Mesenchymal stem cell (in vitro differentiated cells and primary cell): ENCODE measurements at regions not wholly inside any gene's neighbourhood (a gene's known extent, or its start where the extent isn't known, plus 50 kb on each side); places are given as distances from the start of the nearest gene placed in this dataset. TPM values are rescaled to one million over a fixed set of nuclear protein-coding genes. Genes with fewer than 3 reads are reported as not detected.

ENCODE experiments used
- DNase-seq: peaks from one replicate; pipeline ENCODE4 v3.0.0-alpha.2; 2013
- H2AFZ ChIP-seq: one replicate; pipeline ENCODE4 v1.6.1; 2013; ENCODE audit warnings: low read depth, mild to moderate bottlenecking, control low read depth, inconsistent platforms, low read length, moderate library complexity
- H2AK5ac ChIP-seq: 2 replicates; pipeline ENCODE4 v1.6.1; 2013; ENCODE audit warnings: low read length, moderate library complexity, mild to moderate bottlenecking, inconsistent platforms; ENCODE audit not compliant: severe bottlenecking
- H2BK120ac ChIP-seq: one replicate; pipeline ENCODE4 v1.6.1; 2013; ENCODE audit warnings: low read depth, mild to moderate bottlenecking, inconsistent platforms, low read length, moderate library complexity
- H2BK12ac ChIP-seq, 2 experiments: one replicate each; pipeline ENCODE4 v1.6.1; 2013; ENCODE audit warnings: inconsistent platforms in 2 of 2, low read length in 2 of 2, mild to moderate bottlenecking in 2 of 2, moderate library complexity in 2 of 2, control low read depth in 1 of 2
- H2BK15ac ChIP-seq: one replicate; pipeline ENCODE4 v1.6.1; 2013; ENCODE audit warnings: mild to moderate bottlenecking, low read depth, inconsistent platforms; ENCODE audit not compliant: poor library complexity, severe bottlenecking
- H2BK5ac ChIP-seq: 2 replicates; pipeline ENCODE4 v1.6.1; 2013; ENCODE audit warnings: low read depth, mild to moderate bottlenecking, low read length, control low read depth, inconsistent platforms; ENCODE audit not compliant: poor library complexity, severe bottlenecking
- H3K14ac ChIP-seq, 2 experiments: one replicate each; pipeline ENCODE4 v1.6.1; 2013; ENCODE audit warnings: inconsistent platforms in 2 of 2, low read length in 2 of 2, control low read depth in 1 of 2, mild to moderate bottlenecking in 1 of 2, moderate library complexity in 1 of 2
- H3K18ac ChIP-seq, 2 experiments: one replicate each; pipeline ENCODE4 v1.6.1; 2013; ENCODE audit warnings: inconsistent platforms in 2 of 2, low read length in 2 of 2, control low read depth in 1 of 2, low read depth in 1 of 2, mild to moderate bottlenecking in 1 of 2
- H3K23ac ChIP-seq, 2 experiments: one replicate each; pipeline ENCODE4 v1.6.1; 2013; ENCODE audit warnings: inconsistent platforms in 2 of 2, low read length in 2 of 2, mild to moderate bottlenecking in 2 of 2, moderate library complexity in 2 of 2, control low read depth in 1 of 2
- H3K27ac ChIP-seq: 2 replicates; pipeline ENCODE4 v1.5.1; 2013; ENCODE audit warnings: mild to moderate bottlenecking, moderate library complexity, low read length, control low read depth, inconsistent platforms; ENCODE audit not compliant: poor library complexity, severe bottlenecking
- H3K27me3 ChIP-seq, 2 experiments: 2 replicates each; pipeline versions ENCODE4 v1.6.1 to v1.7.0; 2013; ENCODE audit warnings: low read length in 2 of 2, mild to moderate bottlenecking in 2 of 2, moderate library complexity in 2 of 2, control low read depth in 1 of 2, inconsistent platforms in 1 of 2; ENCODE audit not compliant: control insufficient read depth in 1 of 2, insufficient read depth in 1 of 2
- H3K36me3 ChIP-seq, 2 experiments: 2 replicates each; pipeline versions ENCODE4 v1.6.1 to v1.7.0; 2013; ENCODE audit warnings: low read length in 2 of 2, control low read depth in 1 of 2, inconsistent platforms in 1 of 2, low read depth in 1 of 2, mild to moderate bottlenecking in 1 of 2; ENCODE audit not compliant: insufficient read depth in 2 of 2, control insufficient read depth in 1 of 2
- H3K4ac ChIP-seq, 2 experiments: one replicate each; pipeline ENCODE4 v1.6.1; 2013; ENCODE audit warnings: inconsistent platforms in 2 of 2, low read length in 2 of 2, mild to moderate bottlenecking in 2 of 2, moderate library complexity in 2 of 2, control low read depth in 1 of 2, low read depth in 1 of 2
- H3K4me1 ChIP-seq: 2 replicates; pipeline ENCODE4 v1.6.1; 2013; ENCODE audit warnings: low read depth, low read length, control low read depth; ENCODE audit not compliant: control insufficient read depth, insufficient read depth
- H3K4me2 ChIP-seq: 2 replicates; pipeline ENCODE4 v1.6.1; 2013; ENCODE audit warnings: low read length, mild to moderate bottlenecking, inconsistent platforms; ENCODE audit not compliant: poor library complexity, severe bottlenecking
- H3K4me3 ChIP-seq, 2 experiments: 2 replicates each; pipeline versions ENCODE4 v1.5.1 to v1.7.0; 2013; ENCODE audit warnings: low read length in 2 of 2, mild to moderate bottlenecking in 2 of 2, control low read depth in 1 of 2, low read depth in 1 of 2; ENCODE audit not compliant: insufficient read depth in 1 of 2
- H3K79me1 ChIP-seq: replicated peaks from 2 replicates; pipeline ENCODE4 v1.6.1; 2013; ENCODE audit warnings: mild to moderate bottlenecking, control low read depth, low read length, inconsistent platforms; ENCODE audit not compliant: poor library complexity, severe bottlenecking
- H3K9ac ChIP-seq: 2 replicates; pipeline ENCODE4 v1.7.0; 2013; ENCODE audit warnings: mild to moderate bottlenecking, low read length, moderate library complexity
- H3K9me3 ChIP-seq: 2 replicates; pipeline ENCODE4 v1.7.0; 2013; ENCODE audit warnings: mild to moderate bottlenecking, low read length; ENCODE audit not compliant: control insufficient read depth
- H4K8ac ChIP-seq: one replicate; pipeline ENCODE4 v1.6.1; 2013; ENCODE audit warnings: inconsistent platforms, mild to moderate bottlenecking, low read length, moderate library complexity
- H4K91ac ChIP-seq: one replicate; pipeline ENCODE4 v1.6.1; 2013; ENCODE audit warnings: mild to moderate bottlenecking, low read length, inconsistent platforms
- WGBS: methylation state at CpG from one replicate; pipeline ENCODE4 v1.1.7; 2013; ENCODE audit warnings: mixed read lengths; 5-methylcytosine and 5-hydroxymethylcytosine counted together
- small RNA-seq: library from polyadenylated mRNA; stranded (forward); fragments of <200 nt; extraction: miRNeasy Mini kit (QIAGEN cat#:217004); gene quantifications from one replicate; pipeline ENCODE3, GENCODE V24; 2013; ENCODE audit warnings: low read depth

GRCh38 chr4:75102787-75103085 is 169.8 kb downstream of the PARM1 start:
- Histone ChIP-seq H3K14ac (no peak overlapping the region), H3K79me1 (no peaks in the 10 kb centered on the region), H3K9me3 (no peaks in the 10 kb centered on the region), H4K91ac (no peak overlapping the region), H3K27ac (no peak overlapping the region), H3K4ac (no peak overlapping the region), H4K8ac (no peak overlapping the region), H2AK5ac (no peak overlapping the region), H2BK5ac (no peak overlapping the region), H3K9ac (no peak overlapping the region), H3K18ac (no peak overlapping the region), H2AFZ (no peak overlapping the region), H3K23ac (no peak overlapping the region), H2BK120ac (no peak overlapping the region), H3K27me3 (no peaks in the 10 kb centered on the region), H3K4me3 (no peak overlapping the region), H2BK15ac (no peak overlapping the region), H3K36me3 (no peaks in the 10 kb centered on the region), H2BK12ac (no peak overlapping the region), H3K4me2 (no peak overlapping the region), H3K4me1 (no peaks in the 10 kb centered on the region)
- no peak for DNase-seq

DNA sequence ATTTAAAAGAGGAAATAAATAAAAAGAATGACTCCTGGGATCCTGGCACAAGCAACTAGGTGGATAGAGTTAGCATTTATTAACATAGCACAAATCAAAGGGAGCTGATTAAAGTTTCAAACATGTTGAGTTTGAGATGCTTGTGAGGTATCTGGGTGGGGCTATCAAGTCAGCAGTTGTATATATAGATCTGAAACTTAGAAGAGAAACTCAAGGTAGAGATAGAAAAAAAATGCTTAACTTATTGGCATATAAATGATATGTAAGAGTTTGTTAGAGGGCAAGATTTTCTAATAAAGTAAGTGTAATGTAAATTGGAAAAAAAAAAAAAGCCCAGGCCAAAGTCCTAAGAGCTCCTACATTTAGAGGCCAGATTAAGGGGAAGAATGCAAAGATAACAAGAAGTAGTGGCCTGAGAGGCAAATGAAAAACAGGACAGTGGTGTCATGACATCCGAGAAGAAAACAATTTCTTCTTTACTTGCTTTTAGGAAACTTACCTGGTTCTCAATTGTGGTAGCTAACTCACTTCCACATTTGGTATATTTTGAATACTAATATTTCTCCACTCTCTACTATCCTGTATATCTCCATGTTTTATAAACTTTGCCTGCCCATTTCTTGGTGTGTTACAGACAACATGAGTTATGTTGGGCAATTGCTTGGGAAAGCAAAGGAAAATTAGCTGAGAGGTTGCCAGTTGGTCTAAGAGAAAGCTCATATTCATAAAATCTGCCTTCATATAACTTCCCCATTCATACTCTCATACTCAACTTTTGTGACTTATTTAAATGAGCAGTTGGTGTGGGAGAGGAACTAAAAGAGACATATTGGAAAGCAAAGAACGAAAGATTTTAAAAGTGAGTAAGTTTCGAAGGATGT is 169.2 kb downstream of the PARM1 start:
- H3K4me2 ChIP-seq = no peak overlapping the region
- H3K36me3 ChIP-seq = no peaks in the 10 kb centered on the region
- no peaks in the 10 kb centered on the region for H3K79me1 ChIP-seq
- no peak overlapping the region for H3K23ac ChIP-seq
- H4K8ac ChIP-seq = no peak overlapping the region
- no peak for DNase-seq
- H3K4me1 ChIP-seq = no peaks in the 10 kb centered on the region
- H2BK120ac ChIP-seq = no peak overlapping the region
- H2AK5ac ChIP-seq = no peak overlapping the region
- no peak overlapping the region for H3K4me3 ChIP-seq
- no peak overlapping the region for H4K91ac ChIP-seq
- H3K9me3 ChIP-seq = no peaks in the 10 kb centered on the region
- H3K27ac ChIP-seq = no peak overlapping the region
- H3K14ac ChIP-seq = no peak overlapping the region
- H3K4ac ChIP-seq = no peak overlapping the region
- WGBS = 100% methylated on average over 1 of the region's 3 CpGs
- H2BK5ac ChIP-seq = no peak overlapping the region
- no peak overlapping the region for H2AFZ ChIP-seq
- H2BK12ac ChIP-seq = no peak overlapping the region
- H3K18ac ChIP-seq = no peak overlapping the region
- H3K9ac ChIP-seq = no peak overlapping the region
- H2BK15ac ChIP-seq = no peak overlapping the region
- H3K27me3 ChIP-seq = no peaks in the 10 kb centered on the region

Small RNA genes lying in the stretch of these regions (small RNA-seq; reads per million reads assigned to genes)
- not detected for gene AC093870.1
